ENCODE measurements at regions not wholly inside any gene's neighbourhood (a gene's known extent, or its start where the extent isn't known, plus 50 kb on each side); places are given as distances from the start of the nearest gene placed in this dataset.

GRCh38 chr10:29732918-29733317 is 98.1 kb upstream of the SVIL start:
- no peaks in the 10 kb centered on the region for H3K36me3 ChIP-seq (ENCODE audit: control insufficient read depth, insufficient read depth, low read length)
- in situ Hi-C loops (cut with MboI) (no loop called here), intact Hi-C loops (cut with micrococcal nuclease) (no loop called here)
- POLR2A ChIA-PET: interaction anchor here (0.9 kb wide), 2 partner anchors 12 to 24 kb away, joined by 3 read pairs; no protein-coding TSS in a partner anchor
- no peaks in the 10 kb centered on the region for H3K9me1 ChIP-seq (ENCODE audit: control insufficient read depth, insufficient read depth, low read length)
- CTCF ChIA-PET (ENCODE audit: low intra/inter-chr PET ratio): no interaction called here
- 0% methylated on average over 2 of the region's 2 CpGs for WGBS (ENCODE audit: insufficient coverage, low coverage, missing lambda C conversion rate)
- TF ChIP-seq SRF (CRISPR knock-in tag; IDR thresholded peaks at IDR 0.05) (no peak), CGGBP1 (CRISPR knock-in tag; IDR thresholded peaks at IDR 0.05) (no peak), SAFB (IDR thresholded peaks at IDR 0.05; ENCODE audit: borderline replicate concordance, low read depth, low read length) (no peak), TGIF2 (CRISPR knock-in tag; IDR thresholded peaks at IDR 0.05) (no peak), NCOR1 (IDR thresholded peaks at IDR 0.05) (no peak), CBFA2T3 (IDR thresholded peaks at IDR 0.05) (no peak), MEF2D (tag; conservative IDR thresholded peaks at IDR 0.05; ENCODE audit: low read depth) (no peak), HDAC6 (IDR thresholded peaks at IDR 0.05; ENCODE audit: low read depth, low read length) (no peak), CBX3 (IDR thresholded peaks at IDR 0.05; ENCODE audit: borderline replicate concordance in 1 of 2, low read length in 2 of 2) (no peak), THAP12 (CRISPR knock-in tag; IDR thresholded peaks at IDR 0.05) (no peak), ZFPM2 (CRISPR knock-in tag; IDR thresholded peaks at IDR 0.05) (no peak), HINFP (tag; conservative IDR thresholded peaks at IDR 0.05; ENCODE audit: low read depth) (no peak), CREB1 (IDR thresholded peaks at IDR 0.05) (no peak), CREB1 (CRISPR knock-in tag; IDR thresholded peaks at IDR 0.05) (no peak), PTBP1 (IDR thresholded peaks at IDR 0.05; ENCODE audit: low read depth, low read length) (no peak), MTA1 (IDR thresholded peaks at IDR 0.05; ENCODE audit: borderline replicate concordance) (no peak), NR1H2 (CRISPR knock-in tag; IDR thresholded peaks at IDR 0.05) (no peak), ILF3 (IDR thresholded peaks at IDR 0.05; ENCODE audit: borderline replicate concordance) (no peak), SAP30 (IDR thresholded peaks at IDR 0.05; ENCODE audit: borderline replicate concordance, insufficient read depth, low read depth, low read length, poor library complexity, severe bottlenecking) (no peak), MEF2A (IDR thresholded peaks at IDR 0.05; ENCODE audit: control insufficient read depth, low read depth, low read length) (no peak)
- no peak overlapping the region for H3K4me2 ChIP-seq (ENCODE audit: insufficient read depth, low read length)
- DNase-seq (ENCODE audit: extremely low read depth in 1 of 4, low spot score in 3 of 4) (no peak), FAIRE-seq (no peak), ATAC-seq (no peak)
- no peak overlapping the region for H2AFZ ChIP-seq (ENCODE audit: low read depth, low read length)
- H3K9me3 ChIP-seq (replicated peaks; ENCODE audit: control insufficient read depth, insufficient read depth, low read depth, low read length): no peaks in the 10 kb centered on the region
- H3K9ac ChIP-seq (ENCODE audit: insufficient read depth in 1 of 2, low read depth in 2 of 2, low read length in 2 of 2): no peak overlapping the region
- BruUV-seq (replicated peaks): no TSS peak
- peaks cover 0 to 18% of the 10 kb centered on the region in 2 experiments; a peak in 2 of 5 replicates for H3K4me1 ChIP-seq (replicated peaks in 1 of 2; ENCODE audit: control insufficient read depth in 2 of 2, insufficient read depth in 2 of 2, low read length in 2 of 2)
- peaks cover 6 to 23% of the 10 kb centered on the region in 2 experiments; a peak in 4 of 5 replicates for H3K27me3 ChIP-seq (ENCODE audit: control insufficient read depth in 2 of 2, insufficient read depth in 2 of 2, low read length in 2 of 2)
- no peak overlapping the region for H3K4me3 ChIP-seq
- no peak overlapping the region for H3K27ac ChIP-seq (ENCODE audit: extremely low read depth, low read depth, low read length)
- H3K79me2 ChIP-seq (ENCODE audit: control insufficient read depth, insufficient read depth, low read length): no peaks in the 10 kb centered on the region
- no peaks in the 10 kb centered on the region; the same call in 1 of the 2 replicates for H4K20me1 ChIP-seq (replicated peaks; ENCODE audit: control insufficient read depth, insufficient read depth, low read length)

Data from K562 (cell line).